NCI-H2107 (cell line): ENCODE measurements at regions not wholly inside any gene's neighbourhood (a gene's known extent, or its start where the extent isn't known, plus 50 kb on each side); places are given as distances from the start of the nearest gene placed in this dataset.

Experiments
- DNase-seq: peaks from one replicate; lab custom pipeline; 2025; lab: John Stamatoyannopoulos, UW

- no peak for DNase-seq
Measured at GRCh38 chrX:42094218-42094617, 170.9 kb upstream of the CASK start.

DNA sequence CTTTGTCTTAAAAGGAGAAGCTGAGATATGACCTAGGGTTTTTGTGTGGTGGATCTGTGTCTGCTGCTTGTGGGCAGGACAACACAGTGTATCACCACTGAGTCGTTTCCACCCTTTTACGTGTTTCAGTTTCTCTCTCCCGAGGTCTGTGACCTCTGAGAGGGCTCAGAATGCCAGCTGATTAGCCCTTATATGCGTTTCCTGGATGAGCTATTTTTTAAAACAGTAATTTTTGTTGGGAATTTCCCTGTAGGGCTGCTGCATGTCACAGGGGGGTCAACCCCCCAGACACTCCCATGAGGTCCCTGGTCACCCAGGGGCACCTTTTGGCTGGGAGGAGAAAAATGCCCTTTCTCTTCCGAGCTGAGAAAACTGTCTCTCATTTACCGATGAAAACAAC, 170.4 kb upstream of the CASK start:
- no peak for DNase-seq

GRCh38 chrX:42090395-42090794, 167.0 kb upstream of the CASK start:
- no peak for DNase-seq

- no peak for DNase-seq
Measured at GRCh38 chrX:42089031-42089430, 165.7 kb upstream of the CASK start.

DNA sequence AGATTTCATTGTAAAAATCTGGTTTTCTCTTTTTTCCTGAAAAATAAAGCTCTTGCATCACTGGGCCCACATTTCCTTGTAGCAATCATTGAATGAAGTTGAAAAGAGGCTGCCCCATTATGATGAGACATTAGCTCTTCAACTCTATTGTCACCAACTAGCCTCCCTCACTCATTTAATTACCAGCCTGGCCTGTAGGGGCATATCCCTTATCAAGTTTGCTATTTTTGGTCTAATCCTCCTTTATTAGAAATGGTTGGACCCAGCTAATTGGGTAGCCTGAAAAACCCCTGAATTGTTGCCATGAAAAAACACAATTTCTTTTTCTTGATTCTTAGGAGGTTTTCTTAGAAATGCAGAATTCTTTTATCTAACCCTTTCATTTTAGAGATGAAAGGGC, 164.6 kb upstream of the CASK start:
- DNase-seq, result no peak

DNA sequence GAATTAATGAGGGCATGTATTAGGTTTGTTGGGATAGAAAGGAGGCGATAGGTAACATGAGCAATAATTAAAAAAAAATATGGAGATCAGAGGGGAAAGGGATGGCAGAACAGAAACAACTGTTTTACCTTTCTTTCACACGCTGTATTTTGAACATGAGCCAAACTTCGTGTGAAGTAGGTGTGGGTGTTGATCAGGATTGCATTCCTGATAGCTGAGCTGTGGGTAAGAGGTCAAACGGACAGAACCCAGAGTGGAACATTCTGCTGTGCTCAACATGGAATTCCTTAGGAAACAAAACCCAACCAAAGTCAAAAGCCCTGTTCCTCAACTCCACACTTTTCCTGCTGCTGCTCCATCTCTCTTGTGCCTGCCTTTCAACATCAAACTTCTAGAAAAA, 162.5 kb upstream of the CASK start:
- DNase-seq, result no peak

- DNase-seq, result no peak
Measured at GRCh38 chrX:42079968-42080367, 156.6 kb upstream of the CASK start.

DNA sequence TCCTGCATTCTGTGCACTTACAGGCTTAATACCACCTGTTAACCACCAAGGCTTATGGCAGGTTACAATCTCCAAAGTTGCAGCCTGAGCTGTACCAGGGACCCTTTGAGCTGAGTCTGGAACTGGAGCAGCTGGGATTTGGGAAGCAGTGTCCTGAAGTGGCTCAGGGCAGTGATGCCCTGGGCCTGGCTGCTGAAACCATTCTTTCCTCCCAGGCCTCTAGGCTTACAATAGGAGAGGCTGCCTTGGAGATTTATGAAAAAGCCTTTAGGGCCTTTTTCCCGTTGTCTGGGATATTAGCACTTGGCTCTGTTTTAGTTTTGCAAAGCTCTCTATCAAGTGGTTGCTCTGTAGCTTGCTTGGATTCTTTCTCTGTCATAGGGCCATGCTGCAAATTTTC, 154.3 kb upstream of the CASK start:
- no peak for DNase-seq

DNA sequence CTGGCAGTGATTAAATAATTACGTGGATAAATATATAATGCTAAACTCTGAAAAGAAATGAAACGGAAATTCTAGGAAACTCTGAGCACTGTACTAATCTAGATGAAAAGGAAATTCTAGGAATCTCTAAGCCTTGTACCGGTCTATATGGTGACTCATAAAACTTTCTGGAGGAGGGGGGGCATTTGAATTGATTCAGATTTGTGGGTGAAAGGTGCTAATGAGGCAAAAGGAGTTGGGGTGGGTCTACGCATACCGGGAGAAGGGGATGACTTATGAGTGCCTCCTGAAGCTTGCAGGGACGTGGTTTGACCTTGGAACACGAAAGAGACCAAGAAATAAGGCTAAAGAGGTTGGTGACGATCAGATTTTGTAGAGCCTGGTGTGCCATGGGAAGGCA, 151.7 kb upstream of the CASK start:
- no peak for DNase-seq

DNA sequence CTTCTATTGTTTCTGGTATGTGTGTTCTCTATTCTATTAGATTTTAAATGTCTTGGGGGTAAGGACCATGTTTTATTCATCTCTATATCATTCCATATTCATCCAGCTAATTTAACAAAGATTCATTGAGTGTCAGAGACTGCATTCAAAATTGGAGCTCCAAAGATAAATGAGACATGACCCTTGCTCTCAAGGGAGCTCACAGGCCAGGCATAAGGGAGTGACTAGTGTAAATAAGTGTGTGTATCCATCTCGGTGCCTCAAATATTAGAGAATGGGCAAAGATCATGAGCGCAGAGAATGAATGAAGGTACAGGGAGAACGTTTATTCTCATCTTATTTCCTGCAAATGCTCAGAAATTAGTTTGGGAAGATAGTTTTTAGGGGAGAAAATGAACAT, 150.1 kb upstream of the CASK start:
- DNase-seq, result no peak

- no peak for DNase-seq
Measured at GRCh38 chrX:42070866-42071265, 147.5 kb upstream of the CASK start.

DNA sequence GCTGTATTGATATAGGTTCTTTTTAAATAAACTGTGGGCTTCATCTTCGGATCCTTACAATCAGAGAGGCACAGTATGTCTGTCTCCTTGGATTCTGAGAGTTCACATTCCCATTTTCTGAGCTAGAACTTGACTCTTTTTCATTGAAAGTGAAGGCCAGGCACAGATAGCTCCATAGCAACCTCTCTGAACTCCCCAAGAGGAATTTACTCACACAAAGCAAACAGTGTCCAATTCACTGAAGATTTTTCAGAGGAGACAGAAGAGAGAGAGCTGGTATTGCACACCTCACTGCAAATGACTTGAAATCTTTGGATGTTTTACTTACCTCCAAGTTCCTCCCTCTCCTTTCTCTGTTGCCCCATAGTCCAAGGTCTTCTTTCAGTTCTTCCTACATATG, 130.9 kb upstream of the CASK start:
- no peak for DNase-seq

GRCh38 chrX:42050345-42050744, 127.0 kb upstream of the CASK start:
- no peak for DNase-seq

DNA sequence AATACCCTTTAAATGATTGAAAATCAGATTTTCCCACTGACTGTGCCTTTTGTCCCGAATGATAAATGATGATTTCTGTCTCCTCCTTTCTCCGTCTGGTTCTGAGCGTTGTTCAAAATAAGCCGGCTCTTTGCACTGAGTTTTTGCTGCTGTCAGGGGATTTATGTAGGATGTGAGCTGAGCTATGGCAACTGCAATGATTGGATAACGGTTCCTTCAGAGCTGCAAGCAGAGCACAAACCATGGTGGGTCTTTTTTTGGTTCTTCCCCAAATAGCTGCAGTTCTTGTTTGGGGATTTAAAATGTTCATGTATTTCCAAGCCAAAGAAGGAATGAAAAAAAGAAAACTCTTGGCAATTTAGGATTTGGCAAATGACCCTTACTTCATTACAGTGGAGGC, 124.5 kb upstream of the CASK start:
- no peak for DNase-seq

DNA sequence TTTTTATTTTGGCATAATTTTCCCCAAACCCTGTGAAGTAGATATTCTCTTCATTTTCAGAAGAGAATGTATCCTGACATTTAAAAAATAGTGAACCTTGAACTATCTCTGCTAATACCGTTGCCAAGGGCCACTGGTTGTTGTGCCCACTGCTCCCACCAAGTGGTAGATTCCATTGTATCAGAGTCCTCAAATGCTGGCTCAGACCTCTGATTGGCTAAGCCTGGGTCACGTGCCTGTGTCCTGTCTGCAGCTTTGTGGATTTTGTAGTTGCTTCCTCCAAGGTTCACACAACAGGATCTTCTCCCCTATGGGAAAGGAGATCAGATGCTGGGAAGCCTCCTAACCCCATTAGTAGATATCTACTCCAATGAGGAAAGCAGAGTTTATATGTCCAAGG, 104.8 kb upstream of the CASK start:
- DNase-seq, result no peak

DNA sequence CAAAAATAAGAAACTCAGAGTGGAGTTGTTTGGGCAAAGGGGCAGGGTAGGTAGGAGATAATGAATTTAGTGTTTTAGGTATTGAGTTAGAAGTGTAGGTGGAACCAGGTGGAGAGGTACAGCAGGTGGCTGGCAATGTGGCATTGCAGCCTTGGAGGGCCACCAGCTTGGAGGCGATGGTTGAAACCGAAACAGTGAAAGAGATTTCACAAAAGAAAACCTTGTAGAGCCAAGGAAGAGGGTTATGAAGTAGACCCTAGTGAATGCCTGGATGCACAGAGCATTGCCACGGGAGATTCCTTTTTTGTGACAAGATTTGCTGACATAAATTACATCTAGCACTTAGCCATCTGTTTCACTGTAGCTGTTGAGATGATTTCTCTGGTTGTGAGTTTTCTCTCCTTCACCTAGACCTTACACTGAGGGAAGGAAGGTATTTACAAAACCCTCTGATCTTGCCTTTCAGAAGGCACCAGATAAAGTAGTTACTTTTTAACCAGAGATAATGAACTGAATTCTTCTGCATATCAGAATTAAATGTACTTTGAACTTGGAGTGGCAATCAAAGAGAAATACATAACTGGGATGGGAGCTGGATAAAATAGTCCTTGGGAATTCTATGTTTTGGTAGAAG, 104.1 kb upstream of the CASK start:
- no peak for DNase-seq

- DNase-seq, result no peak
Measured at GRCh38 chrX:42025861-42026260, 102.5 kb upstream of the CASK start.

DNA sequence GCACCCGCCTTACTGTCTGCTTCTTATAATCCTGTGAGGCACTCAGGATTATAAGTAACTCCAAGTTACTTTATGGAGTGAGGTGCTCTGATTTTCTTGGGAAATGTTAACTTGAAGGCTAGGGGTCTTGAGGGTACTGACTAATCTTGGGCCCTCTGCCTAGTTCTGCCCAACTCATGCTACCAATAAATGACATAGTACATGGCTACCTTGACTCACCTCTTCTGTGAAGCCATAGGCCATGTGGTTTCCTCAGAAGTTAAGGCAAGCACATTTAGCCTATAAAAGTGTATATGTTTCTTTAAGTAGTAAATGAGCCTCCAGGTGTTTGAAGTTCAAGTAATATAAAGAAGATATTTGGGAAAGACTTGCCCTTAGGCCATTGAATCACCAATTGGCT, 99.8 kb upstream of the CASK start:
- no peak for DNase-seq

DNA sequence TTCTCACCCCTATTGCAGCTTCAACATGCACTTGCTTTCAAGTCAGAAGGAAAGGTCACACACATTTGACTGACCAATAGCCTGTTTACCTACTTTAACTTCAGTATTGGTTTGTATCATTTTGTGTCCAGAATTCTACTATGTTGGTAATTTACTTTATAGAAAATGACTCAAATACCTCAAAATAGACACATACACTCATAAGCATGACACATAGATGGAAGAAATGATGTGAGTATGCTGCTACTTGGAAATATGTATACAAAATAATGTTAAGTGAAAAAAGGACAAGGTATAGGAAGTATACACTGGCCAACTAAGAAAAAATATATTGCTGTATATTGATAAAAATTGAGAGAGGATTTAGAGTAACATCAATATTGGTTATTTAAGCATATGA, 98.8 kb upstream of the CASK start:
- no peak for DNase-seq

- no peak for DNase-seq
Measured at GRCh38 chrX:42021058-42021457, 97.7 kb upstream of the CASK start.

DNA sequence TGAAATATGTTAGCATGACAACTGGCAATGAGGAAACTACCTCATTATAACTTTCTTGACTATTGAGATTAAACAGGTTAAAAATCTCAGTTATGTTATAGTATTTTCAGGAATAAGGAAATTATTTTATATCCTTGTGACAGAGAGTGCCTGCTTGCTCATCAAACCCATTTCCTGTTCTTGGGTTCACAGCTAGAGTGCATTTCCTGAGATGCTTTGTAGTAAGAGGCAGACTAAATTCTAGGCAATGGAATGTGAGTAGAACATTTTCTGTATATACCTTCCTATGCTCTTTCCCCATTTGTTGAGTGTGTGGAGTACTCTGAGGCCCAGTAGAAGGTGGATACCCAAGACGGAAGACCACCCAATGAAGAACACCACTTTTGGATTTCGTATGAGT, 96.9 kb upstream of the CASK start:
- no peak for DNase-seq

GRCh38 chrX:42017971-42018370, 94.6 kb upstream of the CASK start:
- no peak for DNase-seq

DNA sequence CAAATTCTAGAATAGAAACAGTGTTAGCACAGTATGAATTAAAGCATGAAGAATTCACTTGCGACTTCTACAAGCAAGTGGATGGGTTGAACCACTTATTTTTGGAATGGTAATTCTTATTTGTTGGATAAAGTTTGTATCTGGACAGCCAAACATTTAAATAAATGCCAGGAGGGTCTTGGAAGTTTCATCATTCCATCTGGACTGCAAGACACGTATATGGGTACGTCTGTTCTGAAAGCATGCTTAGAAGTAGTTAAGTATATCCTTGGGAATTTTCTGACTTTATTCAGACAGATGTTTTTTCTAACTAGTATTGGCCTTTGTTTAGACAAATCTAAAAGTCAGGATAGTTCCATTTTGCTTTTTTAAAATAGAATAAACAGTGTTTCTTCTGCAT, 77.5 kb upstream of the CASK start:
- DNase-seq, result no peak

- DNase-seq, result no peak
Measured at GRCh38 chrX:41984628-41985027, 61.3 kb upstream of the CASK start.

- DNase-seq, result no peak
Measured at GRCh38 chrX:41982953-41983352, 59.6 kb upstream of the CASK start.
